Hepatocyte (in vitro differentiated cells): ENCODE measurements at regions not wholly inside any gene's neighbourhood (a gene's known extent, or its start where the extent isn't known, plus 50 kb on each side); places are given as distances from the start of the nearest gene placed in this dataset.

ENCODE experiments used
- EZH2 ChIP-seq: fragments of 200-600 bp; sonication (generic); IDR thresholded peaks from 2 replicates; pipeline ENCODE4 v1.6.1; 2016; ENCODE audit warnings: antibody characterized with exemption, mild to moderate bottlenecking, borderline replicate concordance
- EZH2phosphoT487 ChIP-seq: fragments of 200-600 bp; sonication (generic); IDR thresholded peaks from one replicate; pipeline ENCODE4 v1.6.1; 2018; ENCODE audit warnings: antibody characterized with exemption, mild to moderate bottlenecking, low read depth, moderate library complexity; ENCODE audit not compliant: unreplicated experiment, severe bottlenecking
- TF ChIP-seq, protein P1 (sequence below): fragments of 200-600 bp; sonication (generic); IDR thresholded peaks from 2 replicates; pipeline ENCODE4 v1.5.1; 2016; ENCODE audit warnings: antibody characterized with exemption, mild to moderate bottlenecking; ENCODE audit not compliant: poor library complexity

DNA sequence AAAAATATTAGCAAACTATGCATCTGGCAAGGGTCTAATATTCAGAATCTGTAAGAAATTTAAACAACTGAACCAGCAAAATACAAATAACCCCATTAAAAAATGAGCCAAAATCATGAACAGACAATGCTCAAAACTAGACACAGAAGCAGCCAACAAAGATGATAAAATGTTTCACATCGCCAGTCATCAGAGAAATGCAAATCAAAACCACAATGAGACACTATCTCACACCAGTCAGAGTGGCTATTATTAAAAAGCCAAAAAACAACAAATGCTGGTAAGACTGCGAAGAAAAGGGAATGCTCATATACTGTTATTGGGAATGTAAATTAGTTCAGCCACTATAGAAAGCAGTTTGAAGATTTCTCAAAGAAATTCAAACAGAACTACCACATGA, 201.3 kb upstream of the CPEB2 start:
- TF ChIP-seq, protein P1, sequence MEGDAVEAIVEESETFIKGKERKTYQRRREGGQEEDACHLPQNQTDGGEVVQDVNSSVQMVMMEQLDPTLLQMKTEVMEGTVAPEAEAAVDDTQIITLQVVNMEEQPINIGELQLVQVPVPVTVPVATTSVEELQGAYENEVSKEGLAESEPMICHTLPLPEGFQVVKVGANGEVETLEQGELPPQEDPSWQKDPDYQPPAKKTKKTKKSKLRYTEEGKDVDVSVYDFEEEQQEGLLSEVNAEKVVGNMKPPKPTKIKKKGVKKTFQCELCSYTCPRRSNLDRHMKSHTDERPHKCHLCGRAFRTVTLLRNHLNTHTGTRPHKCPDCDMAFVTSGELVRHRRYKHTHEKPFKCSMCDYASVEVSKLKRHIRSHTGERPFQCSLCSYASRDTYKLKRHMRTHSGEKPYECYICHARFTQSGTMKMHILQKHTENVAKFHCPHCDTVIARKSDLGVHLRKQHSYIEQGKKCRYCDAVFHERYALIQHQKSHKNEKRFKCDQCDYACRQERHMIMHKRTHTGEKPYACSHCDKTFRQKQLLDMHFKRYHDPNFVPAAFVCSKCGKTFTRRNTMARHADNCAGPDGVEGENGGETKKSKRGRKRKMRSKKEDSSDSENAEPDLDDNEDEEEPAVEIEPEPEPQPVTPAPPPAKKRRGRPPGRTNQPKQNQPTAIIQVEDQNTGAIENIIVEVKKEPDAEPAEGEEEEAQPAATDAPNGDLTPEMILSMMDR: no peak
- TF ChIP-seq EZH2: no peak
- TF ChIP-seq EZH2phosphoT487: no peak
